ENCODE measurements at regions not wholly inside any gene's neighbourhood (a gene's known extent, or its start where the extent isn't known, plus 50 kb on each side); places are given as distances from the start of the nearest gene placed in this dataset.
A peak's percentile ranks its signal among the peaks of the same experiment; 100 is the strongest.

DNA sequence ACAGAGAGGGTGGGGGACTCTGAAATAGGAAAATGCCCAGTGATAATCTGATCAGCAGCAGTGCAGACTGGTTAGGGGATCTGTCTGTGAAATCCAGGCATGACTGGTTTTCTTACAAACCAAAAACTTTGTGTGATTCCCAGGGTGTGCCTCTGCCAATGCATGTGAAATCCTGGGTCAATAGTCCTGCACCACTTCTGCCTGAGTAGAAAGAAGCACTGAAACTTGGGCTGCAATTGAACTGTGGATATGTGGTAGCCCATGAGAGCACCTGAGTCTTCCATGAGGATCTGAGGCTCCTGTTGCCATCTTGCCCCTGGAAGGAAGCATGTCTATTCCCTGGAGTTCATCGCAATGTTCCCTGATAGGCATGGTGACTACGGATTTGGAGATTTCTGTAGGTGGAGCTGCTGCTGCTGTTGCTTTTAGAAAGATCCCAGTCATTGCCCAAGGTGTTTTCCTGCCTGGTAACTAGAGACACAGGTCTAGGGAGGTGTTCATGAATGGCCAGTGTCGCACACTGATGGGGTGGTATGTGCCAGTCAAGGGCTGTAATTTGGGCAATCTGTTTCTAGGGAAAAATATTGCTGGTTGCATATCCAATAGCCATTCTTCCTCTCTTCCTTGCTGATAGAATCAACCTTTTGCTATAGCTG is 146.7 kb downstream of the CARTPT start:
- DNase-seq (ENCODE audit: low spot score) = no peak

- DNase-seq (ENCODE audit: low spot score) = no peak
These were observed 153.3 kb downstream of the CARTPT start for GRCh38 chr5:71872311-71872864.

DNA sequence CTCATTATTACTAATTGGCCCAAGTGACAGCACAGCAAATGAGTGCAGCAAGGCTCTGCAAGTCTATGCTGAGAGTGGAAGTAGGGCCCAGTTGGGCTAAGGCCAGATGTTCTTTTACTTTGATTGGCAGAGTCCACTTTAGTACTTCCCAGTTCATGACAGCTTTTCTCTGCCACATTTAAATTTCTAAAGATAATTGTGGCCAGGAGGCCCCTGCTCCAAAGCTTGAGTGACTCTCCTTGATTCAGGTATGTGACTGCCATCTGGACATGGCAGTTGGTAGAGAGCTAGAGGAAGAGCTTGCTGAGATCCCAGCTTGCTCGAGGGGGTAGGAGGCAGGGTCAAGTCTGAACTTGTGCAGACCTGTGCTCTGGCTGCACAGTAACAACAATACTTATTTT is 154.1 kb downstream of the CARTPT start:
- DNase-seq (ENCODE audit: low spot score) = no peak

DNA sequence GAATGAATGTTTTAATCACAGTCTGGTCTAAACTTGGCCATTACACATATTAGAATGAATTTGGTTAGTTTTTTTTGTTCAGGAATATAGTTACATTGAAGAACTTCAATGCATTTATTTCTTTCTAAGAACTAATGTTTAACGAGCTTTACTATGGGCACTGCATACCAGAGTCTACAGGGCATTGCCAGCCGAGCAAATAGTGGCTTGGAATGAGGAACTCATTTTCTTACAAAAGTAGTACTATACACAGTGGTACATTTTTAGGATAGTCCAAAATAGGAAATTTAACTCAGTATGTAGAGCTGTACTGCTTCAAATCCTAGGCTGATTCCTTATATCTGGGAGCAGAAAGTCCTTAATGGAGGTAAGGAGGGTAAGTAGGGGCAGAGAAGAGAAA is 155.4 kb downstream of the CARTPT start:
- no peak for DNase-seq (ENCODE audit: low spot score)

DNA sequence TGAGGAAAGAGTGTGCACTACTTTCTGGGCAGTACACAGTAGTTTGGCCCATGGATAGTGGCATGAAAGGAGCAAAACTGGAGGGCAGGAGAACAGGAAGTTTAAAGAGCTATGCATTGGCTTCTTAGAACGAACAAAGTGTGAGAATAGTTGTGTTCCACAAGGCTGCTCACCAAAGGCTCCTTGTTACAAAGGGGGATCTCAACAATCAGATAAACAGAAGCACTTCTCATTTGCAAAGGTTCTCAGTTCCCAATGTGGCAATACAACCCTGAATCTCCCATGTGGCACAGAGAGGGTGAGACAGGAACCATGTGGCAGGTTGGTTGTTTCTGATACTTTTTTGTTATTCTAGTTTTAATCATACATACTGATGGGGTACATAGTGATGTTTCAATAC is 158.4 kb downstream of the CARTPT start:
- DNase-seq (ENCODE audit: low spot score) = no peak

GRCh38 chr5:71880536-71880935 is 161.5 kb downstream of the CARTPT start:
- DNase-seq (ENCODE audit: low spot score) = no peak

DNA sequence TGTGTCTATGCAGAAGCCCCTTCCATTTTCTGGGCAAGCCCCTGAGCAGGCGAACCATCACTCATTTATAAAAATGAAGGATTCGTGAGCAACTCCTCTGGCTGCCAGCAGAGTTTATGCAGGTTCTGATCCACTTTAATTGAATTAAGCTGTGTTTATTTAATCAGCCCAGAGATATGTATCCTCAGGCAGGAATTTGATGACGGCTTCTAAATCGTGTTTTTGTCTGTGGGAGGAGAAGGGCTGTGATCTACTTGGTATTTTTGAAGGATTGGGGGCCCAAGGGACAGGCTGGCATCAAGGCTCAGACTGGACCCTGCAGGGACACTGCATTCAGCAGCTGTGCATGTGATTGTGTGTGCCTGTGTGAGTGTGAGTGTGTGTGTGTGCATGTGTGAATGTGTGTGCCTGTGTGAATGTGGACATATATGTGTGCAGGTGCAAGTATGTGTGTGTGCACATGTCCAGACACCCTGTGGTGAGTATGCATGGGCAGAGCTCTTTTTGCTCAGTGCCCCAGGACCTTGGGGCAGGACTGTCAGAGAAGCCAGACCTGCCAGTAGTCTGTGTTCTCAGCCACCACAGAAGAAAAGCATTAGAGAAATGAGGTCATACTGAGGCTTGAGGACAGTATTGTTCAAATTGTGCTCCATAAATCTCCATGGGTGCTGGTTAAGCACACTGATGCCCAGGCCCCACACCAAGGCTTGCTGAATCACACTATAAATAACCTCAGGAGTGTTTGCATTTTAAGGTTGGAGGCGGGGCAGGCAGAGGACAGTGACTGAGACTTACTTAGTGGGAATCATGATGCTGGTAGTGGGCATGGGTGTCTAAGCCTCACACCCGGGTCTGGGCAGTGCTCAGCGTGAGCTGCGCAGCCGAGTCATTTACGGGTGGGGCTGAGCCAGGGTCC is 164.0 kb downstream of the CARTPT start:
- DNase-seq (ENCODE audit: low spot score) = no peak

DNA sequence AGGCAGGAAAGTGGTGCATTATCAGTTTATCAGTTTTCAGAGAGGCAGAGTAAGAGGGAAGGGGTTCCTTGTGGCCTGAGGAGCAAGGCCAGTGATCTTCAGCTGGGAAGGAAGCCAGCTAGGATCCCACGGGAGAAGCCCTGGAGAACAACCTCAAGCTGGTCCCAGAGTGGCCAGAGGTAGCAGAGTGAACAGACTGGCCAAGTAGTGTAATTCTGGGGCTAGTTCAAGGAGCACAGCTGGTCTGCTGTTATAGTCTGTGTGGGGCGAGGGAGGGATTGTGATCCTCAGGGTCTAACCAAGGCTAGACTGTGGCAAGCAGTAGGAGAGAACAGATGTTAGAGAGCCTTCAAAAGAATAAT is 164.6 kb downstream of the CARTPT start:
- no peak for DNase-seq (ENCODE audit: low spot score)

DNA sequence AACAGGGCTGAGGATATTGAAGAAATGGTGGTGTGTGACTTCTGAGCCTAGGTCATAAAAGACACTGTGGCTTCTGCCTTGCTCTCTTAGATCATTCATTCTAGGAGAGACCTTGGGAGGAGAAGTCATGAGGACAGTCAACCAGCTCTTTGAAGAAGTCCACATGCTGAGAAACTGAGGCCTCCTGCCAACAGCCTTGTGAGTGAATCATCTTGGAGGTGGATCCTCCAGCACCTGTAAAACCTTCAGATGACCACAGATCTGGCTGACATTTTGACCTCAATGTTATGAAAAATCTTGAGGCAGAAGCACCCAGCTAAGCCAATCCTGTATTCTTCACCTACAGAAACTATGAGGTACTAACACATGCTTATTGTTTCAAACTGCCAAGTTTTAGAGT is 165.9 kb downstream of the CARTPT start:
- no peak for DNase-seq (ENCODE audit: low spot score)

DNA sequence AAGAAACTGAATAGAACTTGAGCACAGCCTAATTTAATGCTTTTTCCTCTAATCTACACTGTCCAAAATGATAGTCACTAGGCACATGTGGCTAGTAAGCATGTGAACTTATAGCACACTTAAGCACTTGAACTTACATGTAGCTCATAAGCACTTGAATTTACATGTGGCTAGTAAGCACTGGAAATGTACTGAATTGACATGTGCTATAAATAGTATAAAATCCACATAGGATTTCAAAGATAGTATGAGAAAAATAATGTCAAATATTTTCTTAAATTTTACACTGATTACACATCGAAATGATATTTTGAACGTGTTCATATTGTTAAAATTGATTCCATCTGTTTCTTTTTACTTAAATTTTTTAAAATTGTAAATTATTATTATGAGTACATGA is 167.3 kb downstream of the CARTPT start:
- DNase-seq (ENCODE audit: low spot score) = no peak

DNA sequence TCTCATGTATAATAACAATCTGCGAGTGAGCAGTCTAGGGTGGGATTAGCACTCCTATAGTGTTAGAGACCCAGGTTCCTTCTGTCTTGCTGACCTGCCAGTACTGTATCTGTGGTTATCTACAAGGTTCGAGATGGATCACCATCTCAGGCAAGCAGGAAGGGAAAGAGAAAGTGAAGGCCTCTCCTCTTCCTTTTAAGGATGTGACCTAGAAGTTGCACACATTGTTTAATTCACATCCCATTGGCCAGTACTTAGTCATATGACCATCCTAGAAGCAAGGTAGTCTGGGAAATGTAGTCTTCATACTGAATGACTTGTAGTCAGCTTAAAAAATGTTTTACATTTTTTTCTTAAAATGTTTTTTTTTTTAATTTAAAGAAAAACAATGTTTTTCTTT is 168.6 kb downstream of the CARTPT start:
- DNase-seq (ENCODE audit: low spot score) = peak; percentile 11

DNA sequence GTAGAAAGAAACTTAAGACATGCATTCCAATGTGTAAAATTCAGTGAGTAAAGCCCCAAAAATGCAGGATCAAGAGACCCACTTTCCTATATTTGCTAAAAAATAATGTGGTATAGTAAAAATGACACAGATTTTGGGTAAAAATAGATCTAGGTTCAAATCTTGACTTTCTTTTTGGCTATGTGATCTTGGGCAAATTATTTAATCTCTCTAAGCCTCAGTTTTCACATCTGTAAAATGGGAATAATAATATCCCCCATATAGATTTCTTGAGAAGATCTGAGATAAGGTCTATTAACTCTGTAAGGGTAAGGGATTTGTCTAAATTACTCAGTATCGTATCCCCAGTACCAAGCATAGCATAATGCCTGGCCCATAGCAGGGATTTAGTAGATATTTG is 172.3 kb downstream of the CARTPT start:
- DNase-seq (ENCODE audit: low spot score) = no peak

- DNase-seq (ENCODE audit: low spot score) = no peak
These were observed 172.8 kb downstream of the CARTPT start for GRCh38 chr5:71891856-71892255.

DNA sequence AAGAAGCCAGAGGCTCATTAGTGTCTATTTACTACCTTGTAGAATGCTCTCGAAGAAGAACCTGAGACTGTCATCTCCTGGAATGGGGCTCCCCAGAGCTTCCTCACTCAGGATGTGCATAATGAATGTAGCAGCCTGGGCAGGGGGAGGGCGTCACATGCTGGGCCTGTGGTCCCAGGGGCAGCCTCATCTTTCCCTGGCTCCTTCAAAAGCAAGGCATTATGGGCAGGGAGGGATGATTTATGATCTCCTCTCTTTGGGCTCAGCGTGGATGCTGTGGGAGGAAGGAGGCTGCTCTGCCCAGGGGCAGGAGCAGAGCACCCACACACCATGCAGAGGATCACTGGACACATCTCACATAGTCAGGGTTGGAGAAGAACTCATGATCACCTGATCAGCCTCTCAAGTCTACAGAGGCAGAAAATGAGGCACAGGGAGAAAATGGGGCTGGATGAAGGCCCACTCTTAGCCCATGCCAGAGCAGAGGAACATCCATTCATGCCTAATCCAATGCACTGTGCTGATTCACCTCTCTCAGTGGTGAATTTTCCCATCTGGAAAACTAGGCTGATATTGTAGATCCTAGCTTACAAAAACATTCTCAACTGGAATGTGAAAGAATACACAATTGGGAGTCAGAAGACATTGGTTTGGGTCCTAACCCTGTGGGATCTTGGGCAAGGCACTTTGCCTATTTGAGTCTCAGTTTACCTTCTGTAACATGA is 173.7 kb downstream of the CARTPT start:
- no peak for DNase-seq (ENCODE audit: low spot score)

- no peak for DNase-seq (ENCODE audit: low spot score)
These were observed 174.4 kb downstream of the CARTPT start for GRCh38 chr5:71893451-71893850.

- no peak for DNase-seq (ENCODE audit: low spot score)
These were observed 175.0 kb downstream of the CARTPT start for GRCh38 chr5:71894091-71894490.

- DNase-seq (ENCODE audit: low spot score) = no peak
These were observed 176.5 kb downstream of the CARTPT start for GRCh38 chr5:71895546-71895945.

DNA sequence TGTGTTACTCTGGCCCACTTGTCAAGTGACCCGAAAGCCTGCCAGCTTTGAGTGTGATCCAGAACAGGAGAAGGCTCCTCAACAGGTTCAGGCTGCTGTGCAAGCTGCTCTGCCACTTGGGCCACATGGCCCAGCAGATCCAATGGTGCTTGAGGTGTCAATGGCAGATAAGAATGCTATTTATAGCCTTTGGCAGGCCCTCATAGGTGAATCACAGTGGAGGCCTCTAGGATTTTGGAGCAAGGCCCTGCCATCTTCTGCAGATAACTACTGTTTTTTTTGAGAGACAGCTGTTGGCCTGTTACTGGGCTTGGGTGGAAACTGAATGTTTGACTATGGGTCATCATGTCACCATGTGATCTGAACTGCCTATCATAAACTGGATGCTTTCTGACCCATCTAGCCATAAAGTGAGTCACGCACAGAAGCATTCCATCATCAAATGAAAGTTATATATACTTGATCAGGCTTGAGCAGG is 180.8 kb downstream of the CARTPT start:
- DNase-seq (ENCODE audit: low spot score) = no peak

DNA sequence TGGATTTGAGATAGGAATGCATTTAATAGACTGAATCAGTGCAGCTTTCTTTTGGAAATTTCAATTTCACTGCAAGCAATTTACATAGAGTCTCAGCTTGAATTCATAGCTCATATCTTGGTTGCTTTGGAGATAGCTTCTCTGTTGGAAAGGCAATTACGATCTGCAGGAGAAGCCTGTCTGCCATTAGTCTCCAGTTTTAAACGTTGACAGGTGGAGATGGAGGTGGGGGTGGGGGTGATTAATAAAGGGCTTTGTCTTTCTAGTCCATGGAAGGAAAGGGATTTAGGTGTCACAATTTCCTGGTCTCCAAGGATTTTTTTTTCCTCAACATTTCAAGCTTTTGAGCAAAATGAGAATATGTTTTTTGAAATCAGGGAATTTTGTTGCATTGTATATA is 184.7 kb downstream of the CARTPT start:
- no peak for DNase-seq (ENCODE audit: low spot score)

DNA sequence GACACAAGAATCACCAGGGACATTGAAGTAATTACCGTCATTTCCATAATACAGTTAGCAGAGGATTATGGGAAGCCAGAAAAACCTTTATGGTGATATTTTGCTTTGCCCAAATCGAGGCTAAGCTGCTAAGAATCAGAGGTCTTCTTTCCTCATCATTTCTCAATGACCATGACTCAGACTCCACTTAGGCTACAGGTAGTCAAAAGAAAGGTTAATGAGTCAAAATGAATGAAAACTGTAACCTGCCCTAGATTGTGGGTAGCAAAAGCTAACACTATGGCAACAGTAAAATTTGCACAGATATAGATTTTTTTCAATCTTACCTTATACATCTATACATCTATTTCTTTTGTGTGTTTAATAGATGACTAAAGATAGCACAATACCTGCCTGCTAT is 185.8 kb downstream of the CARTPT start:
- no peak for DNase-seq (ENCODE audit: low spot score)

DNA sequence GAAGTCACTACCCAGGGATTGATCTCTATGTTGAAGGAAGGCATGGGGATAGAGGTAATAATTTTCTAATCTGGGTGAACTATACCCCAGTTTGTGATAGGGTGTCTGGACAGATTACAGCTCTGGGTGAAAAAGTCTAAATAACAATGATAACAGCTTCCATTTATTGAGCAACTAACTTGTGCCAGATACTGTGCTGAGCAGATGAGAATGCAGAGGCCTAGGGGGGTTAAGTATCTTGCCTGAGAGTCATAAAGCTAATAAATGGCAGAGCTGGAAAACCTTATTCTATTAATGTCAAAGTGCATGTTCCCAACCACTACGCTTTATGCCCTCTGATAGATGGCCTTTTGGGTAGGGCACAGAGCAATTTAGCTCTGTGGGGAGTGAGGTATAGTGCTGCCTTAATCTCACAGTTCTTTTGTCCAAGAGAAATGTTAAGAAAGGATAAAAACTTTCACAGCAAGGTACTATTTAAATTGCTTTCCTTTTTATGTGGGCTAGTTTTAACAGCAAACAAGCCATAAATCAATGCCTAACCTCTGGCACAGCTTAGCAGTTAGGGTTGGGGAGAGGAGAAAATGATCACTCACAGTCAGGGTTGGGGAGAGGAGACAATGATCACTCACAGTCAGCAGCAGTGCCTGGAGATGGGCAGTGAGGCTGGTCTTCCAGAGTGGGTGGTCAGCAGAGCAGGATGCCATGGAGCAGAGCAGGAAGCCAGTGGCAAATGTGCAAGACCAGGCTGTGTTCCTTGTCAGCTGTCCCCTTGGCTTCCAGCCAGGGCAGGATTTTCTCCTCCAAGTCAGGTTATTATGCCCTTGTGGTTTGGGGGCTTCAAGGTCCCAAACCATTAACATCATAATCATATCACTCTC is 187.0 kb downstream of the CARTPT start:
- DNase-seq (ENCODE audit: low spot score) = no peak
